GM04504 (cell line): ENCODE measurements at regions not wholly inside any gene's neighbourhood (a gene's known extent, or its start where the extent isn't known, plus 50 kb on each side); places are given as distances from the start of the nearest gene placed in this dataset.

Experiments used
- DNase-seq: peaks from one replicate; pipeline ENCODE4 v3.0.0-alpha.2; 2012; ENCODE audit warnings: low read depth

GRCh38 chr2:236499691-236500578 is 69.7 kb upstream of the ACKR3 start:
- no peak for DNase-seq

DNA sequence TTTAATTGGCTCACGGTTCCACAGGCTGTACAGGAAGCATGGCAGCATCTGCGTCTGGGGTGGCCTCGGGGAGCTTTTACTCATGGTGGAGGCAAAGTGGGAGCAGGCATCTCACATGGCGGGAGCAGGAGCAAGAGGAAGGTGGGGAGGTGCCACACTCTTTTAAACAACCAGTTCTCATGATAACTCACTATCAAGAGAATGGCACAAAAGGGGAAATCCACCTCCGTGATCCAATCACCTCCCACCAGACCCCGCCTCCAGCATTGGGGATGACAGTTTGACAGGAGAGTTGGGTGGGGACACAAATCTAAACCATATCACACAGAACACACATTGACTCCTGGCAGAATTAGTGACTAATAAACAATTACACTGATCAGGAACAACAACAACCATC is 68.6 kb upstream of the ACKR3 start:
- no peak for DNase-seq

DNA sequence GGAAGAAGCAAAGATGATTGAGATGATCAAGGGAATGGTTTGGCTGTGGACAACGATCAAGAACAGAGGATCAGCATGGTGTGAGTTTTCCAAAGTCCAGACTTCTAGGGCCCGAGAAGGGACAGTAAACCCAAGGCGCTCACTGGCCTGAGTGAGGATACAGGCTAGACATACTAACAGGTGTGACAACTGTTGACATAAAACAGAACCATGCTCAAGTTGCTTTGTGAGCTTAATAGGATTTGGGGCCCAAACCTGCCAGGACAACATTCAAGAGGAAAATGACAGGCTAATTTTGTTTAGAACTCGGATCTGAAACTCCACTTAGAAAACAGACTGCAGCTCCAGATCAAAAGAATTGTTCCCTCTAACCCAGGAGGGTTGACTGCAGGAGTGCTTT is 68.1 kb upstream of the ACKR3 start:
- DNase-seq: no peak

DNA sequence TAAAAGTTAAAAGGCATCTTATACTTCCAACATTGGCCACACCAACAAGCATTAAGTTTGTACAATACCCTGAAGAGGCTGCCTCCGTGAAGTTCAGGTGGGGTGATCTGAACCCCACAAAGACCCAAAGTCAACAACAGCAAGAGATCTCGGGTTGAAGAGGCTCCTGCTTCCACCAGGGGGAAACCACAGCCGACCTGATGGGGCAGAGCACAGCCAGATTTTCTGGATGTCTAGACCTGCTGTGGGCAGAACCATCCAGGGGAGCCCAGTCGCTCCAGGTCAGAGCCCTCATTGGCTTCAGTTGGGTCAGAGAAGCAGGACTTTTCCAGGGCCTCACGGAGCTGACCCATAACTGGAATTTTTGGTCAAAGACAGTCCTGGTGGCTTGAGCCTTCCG is 66.5 kb upstream of the ACKR3 start:
- DNase-seq: no peak

GRCh38 chr2:236503583-236503982 is 66.0 kb upstream of the ACKR3 start:
- DNase-seq: no peak

DNA sequence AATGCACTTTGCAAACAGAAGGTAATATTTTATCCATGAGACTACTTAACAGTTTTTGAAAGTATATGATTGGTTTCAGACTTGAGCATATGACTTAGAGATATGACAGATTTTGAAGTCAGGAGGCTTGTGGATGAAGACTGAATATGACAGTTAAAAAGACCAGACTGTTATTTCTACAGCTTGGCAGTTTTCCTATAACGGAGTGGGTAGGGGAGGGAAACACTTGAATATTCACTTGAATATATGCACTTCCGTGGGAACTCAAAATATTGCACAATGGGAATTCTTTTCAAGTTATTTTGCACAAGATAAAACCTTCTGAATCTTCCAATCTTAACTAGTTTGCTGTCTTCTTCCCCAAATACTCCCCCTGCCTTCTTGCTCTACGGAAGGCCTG is 64.6 kb upstream of the ACKR3 start:
- no peak for DNase-seq

DNA sequence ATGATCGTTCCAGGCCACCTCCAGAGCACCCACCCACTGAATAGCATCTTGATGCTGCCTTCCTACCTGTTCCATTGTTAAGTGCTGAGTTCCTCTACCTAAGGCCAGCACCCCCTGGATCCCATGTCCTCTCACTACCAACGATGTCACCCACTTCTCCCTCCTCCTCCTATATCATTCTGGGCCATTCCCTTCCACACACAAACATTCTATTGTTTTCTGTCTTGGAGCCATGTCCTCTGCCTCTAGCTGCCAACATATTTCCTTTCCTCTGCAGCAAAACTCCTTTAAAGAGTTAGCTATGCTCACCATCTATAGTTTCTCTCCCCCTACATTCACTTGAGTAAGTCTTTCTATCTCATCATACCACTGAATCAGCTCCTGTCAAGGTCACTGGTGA is 64.0 kb upstream of the ACKR3 start:
- no peak for DNase-seq

- no peak for DNase-seq
Measured at GRCh38 chr2:236507393-236508085, 62.1 kb upstream of the ACKR3 start.

DNA sequence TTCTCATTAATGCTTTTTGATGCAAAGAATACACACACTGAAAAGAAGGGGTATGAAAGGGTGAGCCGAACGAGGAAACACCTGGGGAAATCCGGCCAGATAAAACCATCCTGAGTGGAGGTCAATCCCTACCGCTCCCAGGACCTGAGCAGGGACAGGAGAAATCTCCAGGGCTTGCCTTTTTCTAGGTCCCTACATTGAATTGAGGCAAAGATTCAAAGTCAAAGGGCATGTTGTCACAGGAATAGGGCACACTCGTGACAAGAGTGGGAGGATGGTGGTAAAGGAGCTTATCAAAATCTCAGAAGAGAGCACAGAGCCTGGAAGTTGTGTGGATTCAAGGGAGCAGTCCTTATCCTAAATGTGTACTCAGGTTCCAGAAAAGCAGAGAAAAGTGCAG is 61.2 kb upstream of the ACKR3 start:
- no peak for DNase-seq

DNA sequence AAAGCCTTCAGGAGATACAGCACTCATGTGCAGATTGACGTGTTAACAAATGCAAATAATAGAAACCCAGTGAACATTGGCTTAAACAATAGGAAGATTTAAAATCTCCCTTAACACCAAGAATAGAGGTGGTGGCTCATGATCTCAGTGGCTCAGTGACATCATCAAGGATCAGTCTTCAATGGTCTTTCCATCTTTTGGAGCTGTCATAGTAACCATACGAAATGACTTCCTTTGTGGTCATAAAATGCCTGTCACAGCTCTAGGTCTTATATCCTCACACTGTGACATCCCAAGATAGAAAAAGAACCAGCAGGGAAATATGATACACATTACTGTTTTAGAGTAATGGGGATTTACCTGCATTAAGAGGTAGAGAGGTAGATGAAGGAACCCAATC is 59.6 kb upstream of the ACKR3 start:
- no peak for DNase-seq

DNA sequence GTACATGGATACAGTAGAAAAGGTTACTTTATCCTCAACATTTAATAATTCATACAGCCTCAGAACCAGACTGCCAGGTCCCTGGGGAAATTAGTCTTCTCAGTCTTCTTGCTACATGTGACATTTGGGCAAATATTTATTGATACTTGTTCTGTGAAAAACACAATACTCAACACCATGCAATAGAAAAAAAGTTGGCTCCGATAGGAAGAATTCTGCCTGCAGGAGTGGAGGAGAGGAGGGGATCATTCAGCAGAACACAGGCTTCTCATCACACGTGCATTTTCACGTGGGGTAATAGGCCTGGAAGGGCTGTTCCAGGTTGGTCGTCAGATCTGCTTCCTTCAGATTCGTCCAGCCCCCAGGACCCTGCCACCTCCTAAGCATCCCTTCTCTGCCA is 58.4 kb upstream of the ACKR3 start:
- DNase-seq: no peak

DNA sequence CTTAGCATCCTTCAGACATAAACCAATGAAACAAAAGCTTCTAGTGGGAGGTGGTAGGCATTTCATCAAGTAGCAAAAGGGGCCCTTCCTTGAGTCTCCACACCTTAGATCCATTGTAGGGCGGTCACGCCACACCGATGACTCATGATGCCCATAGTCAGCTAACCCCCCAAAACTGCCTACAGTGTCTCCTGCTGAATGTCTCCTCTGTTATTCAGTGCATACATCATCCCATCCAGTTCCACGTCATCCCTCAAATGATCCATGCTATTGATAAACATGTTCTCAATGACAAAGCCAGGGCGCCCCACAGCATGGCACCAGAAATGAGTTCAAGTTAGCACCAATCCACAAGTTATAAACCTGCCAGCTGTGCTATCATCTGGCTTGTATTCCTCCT is 57.4 kb upstream of the ACKR3 start:
- no peak for DNase-seq

DNA sequence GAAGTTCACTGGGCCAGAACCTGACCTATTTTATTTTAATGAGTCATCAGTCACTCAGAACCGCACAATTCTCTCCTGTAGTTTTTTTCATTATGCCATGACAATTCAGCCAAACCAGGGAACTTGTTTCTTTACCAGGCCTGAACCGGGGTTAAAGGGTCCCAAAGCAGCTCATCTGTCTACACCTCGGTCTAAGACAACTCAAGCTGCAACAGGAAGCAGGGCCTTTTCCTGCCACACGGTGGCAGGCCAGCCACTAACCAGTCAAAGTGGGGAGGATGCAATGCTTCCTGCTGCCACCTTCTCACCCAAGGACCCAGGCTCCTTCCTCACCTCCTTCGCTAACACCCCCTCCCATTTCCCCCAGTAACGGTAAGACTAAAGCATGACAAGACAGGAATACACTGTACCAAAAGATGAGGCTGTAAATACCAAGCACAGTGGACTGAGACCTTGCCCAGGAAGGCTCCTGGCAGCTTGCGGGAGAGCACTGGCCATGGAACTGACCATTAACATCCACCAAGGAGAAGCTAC is 56.7 kb upstream of the ACKR3 start:
- peak; percentile 6 for DNase-seq

GRCh38 chr2:236513956-236514355 is 55.7 kb upstream of the ACKR3 start:
- no peak for DNase-seq

GRCh38 chr2:236516708-236517107 is 52.9 kb upstream of the ACKR3 start:
- no peak for DNase-seq

DNA sequence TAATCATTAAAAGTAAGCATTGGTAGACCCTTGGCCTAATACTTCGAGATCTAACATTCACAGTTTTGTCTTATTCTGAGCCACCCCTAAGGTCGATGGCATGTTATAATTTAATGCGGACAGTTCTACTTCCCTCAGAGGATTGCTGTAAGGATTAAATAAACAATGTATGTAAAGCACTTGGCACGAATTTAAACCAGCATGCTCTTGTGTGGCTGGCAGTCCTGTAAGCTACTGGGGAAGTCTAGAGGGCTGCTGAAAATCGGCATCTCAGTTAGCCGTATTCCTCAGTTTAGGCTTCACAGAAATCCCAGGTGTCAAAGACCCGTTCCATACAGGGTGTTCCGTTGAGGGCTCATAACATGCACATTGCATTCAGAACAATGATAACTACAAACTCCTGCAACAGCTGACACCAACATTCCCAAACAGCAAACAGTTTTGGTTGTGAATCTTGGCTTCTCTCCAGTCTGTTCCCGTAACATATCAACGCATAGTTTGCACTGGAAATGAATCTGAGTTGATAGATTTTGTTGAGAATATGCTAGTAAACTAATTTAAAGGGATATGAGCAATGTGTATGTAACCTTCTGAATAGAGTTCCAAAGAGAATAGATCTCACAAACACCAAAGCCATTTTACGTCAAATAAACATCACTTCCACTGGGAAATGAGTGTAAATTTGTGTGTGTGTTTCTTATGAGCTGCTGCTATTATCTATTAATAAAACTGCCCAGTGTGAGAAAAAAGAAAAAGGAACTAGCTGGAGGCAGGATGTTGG is 52.2 kb upstream of the ACKR3 start:
- DNase-seq: no peak
